HUES6 (cell line): ENCODE measurements at regions not wholly inside any gene's neighbourhood (a gene's known extent, or its start where the extent isn't known, plus 50 kb on each side); places are given as distances from the start of the nearest gene placed in this dataset.

ENCODE experiments used
- H3K27ac ChIP-seq: 2 replicates; pipeline ENCODE4 v1.7.0; 2013; ENCODE audit warnings: low read depth, mild to moderate bottlenecking, low read length, inconsistent platforms
- H3K27me3 ChIP-seq: 2 replicates; pipeline ENCODE4 v1.6.1; 2013; ENCODE audit warnings: low read length; ENCODE audit not compliant: control insufficient read depth, insufficient read depth
- H3K36me3 ChIP-seq: 2 replicates; pipeline ENCODE4 v1.6.1; 2013; ENCODE audit warnings: low read length; ENCODE audit not compliant: control insufficient read depth, insufficient read depth
- H3K4me1 ChIP-seq: 2 replicates; pipeline ENCODE4 v1.6.1; 2013; ENCODE audit warnings: low read length; ENCODE audit not compliant: control insufficient read depth, insufficient read depth
- H3K4me3 ChIP-seq: 2 replicates; pipeline ENCODE4 v1.5.1; 2013; ENCODE audit warnings: low read depth, low read length
- H3K9ac ChIP-seq: one replicate; pipeline ENCODE4 v1.6.1; 2013; ENCODE audit warnings: mild to moderate bottlenecking, low read length
- H3K9me3 ChIP-seq: 2 replicates; pipeline ENCODE4 v1.6.1; 2013; ENCODE audit warnings: low read depth, low read length; ENCODE audit not compliant: control insufficient read depth, insufficient read depth

- Histone ChIP-seq H3K36me3 (no peaks in the 10 kb centered on the region), H3K4me3 (no peak overlapping the region), H3K27ac (no peak overlapping the region), H3K9ac (no peak overlapping the region), H3K27me3 (no peaks in the 10 kb centered on the region), H3K4me1 (peaks cover 18% of the 10 kb centered on the region), H3K9me3 (no peaks in the 10 kb centered on the region)
These were observed 513.5 kb upstream of the PROK2 start for GRCh38 chr3:72298201-72299152.

DNA sequence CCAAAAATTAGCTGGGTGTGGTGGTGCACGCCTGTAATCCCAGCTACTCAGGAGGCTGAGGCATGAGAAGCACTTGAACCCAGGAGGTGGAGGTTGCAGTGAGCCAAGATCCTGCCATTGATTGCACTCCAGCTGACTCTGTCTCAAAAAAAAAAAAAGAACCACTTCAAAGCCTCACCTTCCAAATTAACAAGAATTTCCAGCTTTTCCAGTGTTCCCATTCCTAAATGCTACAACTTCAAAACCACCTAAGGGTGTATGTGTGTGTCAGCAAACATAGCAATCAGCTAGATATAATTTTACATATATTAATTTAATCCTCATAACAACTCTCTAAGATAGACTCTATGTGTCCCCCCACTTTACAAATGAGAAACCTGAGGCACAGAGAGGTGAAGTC lies 512.5 kb upstream of the PROK2 start:
- Histone ChIP-seq H3K36me3 (no peaks in the 10 kb centered on the region), H3K27me3 (no peaks in the 10 kb centered on the region), H3K4me1 (peaks cover 18% of the 10 kb centered on the region), H3K9ac (no peak overlapping the region), H3K9me3 (no peaks in the 10 kb centered on the region), H3K27ac (no peak overlapping the region), H3K4me3 (no peak overlapping the region)

GRCh38 chr3:72296477-72297111 lies 511.6 kb upstream of the PROK2 start:
- H3K9ac ChIP-seq, result no peak overlapping the region
- H3K27ac ChIP-seq, result no peak overlapping the region
- peaks cover 18% of the 10 kb centered on the region for H3K4me1 ChIP-seq

DNA sequence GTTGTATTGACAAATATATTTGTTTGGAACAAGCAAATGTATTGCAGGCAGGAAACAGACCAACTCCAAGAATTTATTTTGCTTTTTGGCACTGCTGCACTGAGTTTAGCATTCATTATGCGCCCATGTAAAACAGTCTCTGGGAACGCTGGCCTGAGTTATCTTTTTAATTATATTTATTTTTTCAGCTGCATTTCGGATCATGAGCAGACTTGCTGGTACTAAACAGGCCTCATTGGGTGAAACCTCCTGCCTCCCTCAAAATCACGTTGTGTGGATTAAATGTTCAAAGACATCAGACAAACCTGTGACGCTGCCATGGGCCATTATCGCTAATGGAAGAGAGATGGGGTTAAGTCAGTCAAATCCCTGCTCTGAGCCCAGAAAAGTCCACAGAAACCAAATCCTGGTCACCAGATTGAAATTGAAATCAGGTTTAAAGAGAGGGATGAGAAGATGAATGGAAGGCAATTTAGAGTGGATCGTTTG lies 511.1 kb upstream of the PROK2 start:
- Histone ChIP-seq H3K27me3 (peaks cover 3% of the 10 kb centered on the region; the same call in 1 of the 2 replicates), H3K27ac (no peak overlapping the region), H3K36me3 (no peaks in the 10 kb centered on the region), H3K9me3 (no peaks in the 10 kb centered on the region), H3K4me3 (no peak overlapping the region), H3K4me1 (peaks cover 18% of the 10 kb centered on the region), H3K9ac (no peak overlapping the region)

More at GRCh38 chr3:72296477-72297111, 511.6 kb upstream of the PROK2 start:
- Histone ChIP-seq H3K36me3 (no peaks in the 10 kb centered on the region), H3K9me3 (no peaks in the 10 kb centered on the region), H3K27me3 (peaks cover 3% of the 10 kb centered on the region; the same call in 1 of the 2 replicates), H3K4me3 (no peak overlapping the region)

- no peaks in the 10 kb centered on the region for H3K36me3 ChIP-seq
- no peak overlapping the region for H3K4me3 ChIP-seq
- H3K4me1 ChIP-seq, result peaks cover 14% of the 10 kb centered on the region
- H3K9ac ChIP-seq, result no peak overlapping the region
- H3K9me3 ChIP-seq, result no peaks in the 10 kb centered on the region
- peaks cover 3% of the 10 kb centered on the region; the same call in 1 of the 2 replicates for H3K27me3 ChIP-seq
- no peak overlapping the region for H3K27ac ChIP-seq
These were observed 510.5 kb upstream of the PROK2 start for GRCh38 chr3:72295276-72295961.

- no peak overlapping the region for H3K27ac ChIP-seq
- H3K36me3 ChIP-seq, result no peaks in the 10 kb centered on the region
- H3K9me3 ChIP-seq, result no peaks in the 10 kb centered on the region
- H3K4me1 ChIP-seq, result peaks cover 7% of the 10 kb centered on the region; the same call in 1 of the 2 replicates
- H3K4me3 ChIP-seq, result no peak overlapping the region
- no peak overlapping the region for H3K9ac ChIP-seq
- peaks cover 6% of the 10 kb centered on the region; the same call in 1 of the 2 replicates for H3K27me3 ChIP-seq
These were observed 506.1 kb upstream of the PROK2 start for GRCh38 chr3:72290859-72291638.

DNA sequence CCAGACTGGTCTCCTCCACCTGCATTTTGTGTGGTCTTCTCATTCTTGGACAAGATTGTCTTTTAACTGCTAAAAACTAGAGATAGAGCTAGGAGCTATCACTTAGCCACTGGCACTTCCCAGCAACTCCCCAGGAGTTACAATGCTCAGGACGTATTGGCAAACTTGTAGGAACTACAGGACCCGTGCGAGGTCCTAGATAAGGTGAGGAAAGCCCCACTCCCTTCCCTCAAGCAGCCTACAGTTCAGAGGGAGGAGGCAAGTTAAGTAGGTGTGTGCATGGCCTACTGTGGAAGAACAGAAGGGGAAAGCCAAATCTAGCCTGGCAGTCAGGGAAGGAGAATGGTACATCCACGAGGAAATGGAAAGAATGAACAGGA lies 504.7 kb upstream of the PROK2 start:
- no peak overlapping the region for H3K9ac ChIP-seq
- H3K9me3 ChIP-seq, result no peaks in the 10 kb centered on the region
- no peak overlapping the region for H3K27ac ChIP-seq
- H3K27me3 ChIP-seq, result peaks cover 6% of the 10 kb centered on the region; the same call in 1 of the 2 replicates
- H3K4me3 ChIP-seq, result no peak overlapping the region
- H3K36me3 ChIP-seq, result no peaks in the 10 kb centered on the region
- peaks cover 7% of the 10 kb centered on the region; the same call in 1 of the 2 replicates for H3K4me1 ChIP-seq

GRCh38 chr3:72288955-72289691 lies 504.2 kb upstream of the PROK2 start:
- H3K9me3 ChIP-seq, result no peaks in the 10 kb centered on the region
- peaks cover 6% of the 10 kb centered on the region; the same call in 1 of the 2 replicates for H3K27me3 ChIP-seq
- no peak overlapping the region for H3K9ac ChIP-seq
- peaks cover 7% of the 10 kb centered on the region; the same call in 1 of the 2 replicates for H3K4me1 ChIP-seq
- H3K4me3 ChIP-seq, result no peak overlapping the region
- H3K27ac ChIP-seq, result no peak overlapping the region
- no peaks in the 10 kb centered on the region for H3K36me3 ChIP-seq

DNA sequence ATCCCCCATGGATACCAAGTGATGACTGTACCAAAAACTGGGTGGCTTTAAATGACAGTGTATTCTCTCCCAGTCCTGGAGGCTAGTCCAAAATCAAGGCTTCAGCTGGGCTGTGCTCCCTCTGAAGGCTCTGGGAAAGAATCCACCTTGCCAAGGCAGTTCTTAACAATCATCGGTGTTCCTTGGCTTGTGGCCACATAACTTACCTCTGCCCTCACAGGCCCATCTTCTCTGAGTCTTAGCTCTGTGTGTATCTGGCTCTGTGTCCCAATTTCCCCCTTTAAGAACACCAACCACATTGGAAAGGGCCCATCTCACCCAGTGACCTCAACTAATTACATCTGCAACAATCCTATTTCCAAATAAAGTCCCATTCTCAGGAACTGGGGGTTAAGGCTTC lies 503.0 kb upstream of the PROK2 start:
- no peak overlapping the region for H3K27ac ChIP-seq
- H3K4me3 ChIP-seq, result no peak overlapping the region

More for the DNA sequence above, 503.0 kb upstream of the PROK2 start:
- Histone ChIP-seq H3K9me3 (peaks cover 3% of the 10 kb centered on the region; the same call in 1 of the 2 replicates), H3K9ac (no peak overlapping the region), H3K36me3 (no peaks in the 10 kb centered on the region), H3K27me3 (peaks cover 6% of the 10 kb centered on the region; the same call in 1 of the 2 replicates), H3K4me1 (peaks cover 7% of the 10 kb centered on the region; the same call in 1 of the 2 replicates)
